Left ventricle myocardium inferior (tissue), 1 donor: ENCODE measurements at regions not wholly inside any gene's neighbourhood (a gene's known extent, or its start where the extent isn't known, plus 50 kb on each side); places are given as distances from the start of the nearest gene placed in this dataset.

Experiments
- DNase-seq: peaks from one replicate; pipeline ENCODE4 v3.0.0-alpha.2; 2020
- H3K27ac ChIP-seq: fragments of 200-600 bp; replicated peaks from 2 replicates; pipeline ENCODE4 v1.8.0; 2021
- H3K27me3 ChIP-seq: fragments of 200-600 bp; 2 replicates; pipeline ENCODE4 v1.8.0; 2021; ENCODE audit warnings: low read depth
- H3K36me3 ChIP-seq: fragments of 200-600 bp; 2 replicates; pipeline ENCODE4 v1.8.0; 2021
- H3K4me1 ChIP-seq: fragments of 200-600 bp; 2 replicates; pipeline ENCODE4 v1.8.0; 2021
- H3K4me3 ChIP-seq: fragments of 200-600 bp; 2 replicates; pipeline ENCODE4 v1.8.0; 2021; ENCODE audit warnings: mild to moderate bottlenecking, moderate library complexity
- H3K9me3 ChIP-seq: fragments of 200-600 bp; replicated peaks from 2 replicates; pipeline ENCODE4 v1.8.0; 2021
- CTCF ChIP-seq: fragments of 200-600 bp; IDR thresholded peaks from 2 replicates; pipeline ENCODE4 v1.8.0; 2021; ENCODE audit warnings: antibody characterized with exemption, mild to moderate bottlenecking, borderline replicate concordance
- intact Hi-C: fragments of 100-400 bp; cut with micrococcal nuclease; formaldehyde crosslinking; loops from one replicate; pipeline ENCODE4 v1.11.0; 2022
- donor health status: DM: no; HTN: yes; CAD: no; lungs with severe emphysema.

- intact Hi-C loops, result no loop called here
- Histone ChIP-seq H3K4me1 (no peaks in the 10 kb centered on the region), H3K9me3 (no peaks in the 10 kb centered on the region), H3K36me3 (no peaks in the 10 kb centered on the region), H3K4me3 (no peak overlapping the region), H3K27ac (no peak overlapping the region), H3K27me3 (no peaks in the 10 kb centered on the region)
- DNase-seq, result no peak
- no peak for TF ChIP-seq CTCF
Observed at GRCh38 chr11:92057849-92058442, 166.7 kb upstream of the FAT3 start.

GRCh38 chr11:92053216-92053615 lies 171.4 kb upstream of the FAT3 start:
- TF ChIP-seq CTCF, result no peak
- no peak overlapping the region for H3K4me3 ChIP-seq
- no peaks in the 10 kb centered on the region for H3K27me3 ChIP-seq
- H3K4me1 ChIP-seq, result peaks cover 11% of the 10 kb centered on the region
- H3K9me3 ChIP-seq, result no peaks in the 10 kb centered on the region
- intact Hi-C loops, result no loop called here
- H3K27ac ChIP-seq, result no peak overlapping the region
- no peaks in the 10 kb centered on the region for H3K36me3 ChIP-seq
- DNase-seq, result no peak

- H3K4me3 ChIP-seq, result no peak overlapping the region
- intact Hi-C loops, result no loop called here
- H3K27me3 ChIP-seq, result no peaks in the 10 kb centered on the region
Observed at GRCh38 chr11:92050305-92050704, 174.3 kb upstream of the FAT3 start.

GRCh38 chr11:92048415-92048814 lies 176.2 kb upstream of the FAT3 start:
- H3K4me3 ChIP-seq, result no peak overlapping the region
- H3K27me3 ChIP-seq, result no peaks in the 10 kb centered on the region
- H3K9me3 ChIP-seq, result no peaks in the 10 kb centered on the region
- no peaks in the 10 kb centered on the region for H3K36me3 ChIP-seq
- intact Hi-C loops, result no loop called here
- peaks cover 11% of the 10 kb centered on the region for H3K4me1 ChIP-seq
- no peak for DNase-seq
- no peak overlapping the region for H3K27ac ChIP-seq
- TF ChIP-seq CTCF, result no peak

More at GRCh38 chr11:92050305-92050704, 174.3 kb upstream of the FAT3 start:
- no peaks in the 10 kb centered on the region for H3K9me3 ChIP-seq
- no peak for TF ChIP-seq CTCF
- no peak overlapping the region for H3K27ac ChIP-seq
- H3K36me3 ChIP-seq, result no peaks in the 10 kb centered on the region
- no peak for DNase-seq
- H3K4me1 ChIP-seq, result peaks cover 11% of the 10 kb centered on the region

GRCh38 chr11:92046103-92046502 lies 178.5 kb upstream of the FAT3 start:
- TF ChIP-seq CTCF, result no peak
- no peak for DNase-seq
- Histone ChIP-seq H3K9me3 (no peaks in the 10 kb centered on the region), H3K4me3 (no peak overlapping the region), H3K27ac (no peak overlapping the region), H3K27me3 (no peaks in the 10 kb centered on the region), H3K36me3 (no peaks in the 10 kb centered on the region), H3K4me1 (peaks cover 11% of the 10 kb centered on the region)
- intact Hi-C loops, result no loop called here
